B cell (primary cell): ENCODE measurements at regions not wholly inside any gene's neighbourhood (a gene's known extent, or its start where the extent isn't known, plus 50 kb on each side); places are given as distances from the start of the nearest gene placed in this dataset.

ENCODE experiments used
- ATAC-seq: fragments of 200-7000 bp; cut with Tn5 transposase; one replicate; pipeline ENCODE4 v1.10.0; 2021; ENCODE audit warnings: low read depth, mild to moderate bottlenecking, moderate number of reproducible peaks, moderate library complexity
- CTCF ChIA-PET: fragments of 350-600 bp; sonication (Branson Sonifier 250); formaldehyde crosslinking; loops from one replicate; lab custom pipeline; 2021; ENCODE audit warnings: antibody characterized with exemption, inconsistent platforms; lab: Charles Lee
- POLR2A ChIA-PET: fragments of 350-600 bp; sonication (Branson Sonifier 250); formaldehyde crosslinking; loops from one replicate; lab custom pipeline; 2021; ENCODE audit warnings: antibody characterized with exemption; lab: Charles Lee
- DNase-seq: peaks from one replicate; pipeline ENCODE4 v3.0.0; 2013
- H2AFZ ChIP-seq: 2 replicates; pipeline ENCODE4 v1.6.1; 2012; ENCODE audit warnings: mild to moderate bottlenecking, low read depth, low read length; ENCODE audit not compliant: insufficient read depth, poor library complexity, severe bottlenecking
- H3K27ac ChIP-seq, 2 donors: 1 replicate in 1 of 2; 2 replicates in 1 of 2; pipeline ENCODE4 v1.5.1; 2012 to 2013; ENCODE audit warnings: low read length in 2 of 2, mild to moderate bottlenecking in 2 of 2, moderate library complexity in 1 of 2
- H3K27me3 ChIP-seq, 4 experiments: fragments of 200-600 bp in 1 of 4; sonication (generic) in 1 of 4; replicated peaks in 1 of 4; 1 replicate in 2 of 4; 2 replicates in 2 of 4; pipeline versions ENCODE4 v1.6.1 to v1.7.0; 2013 to 2016; ENCODE audit warnings: low read length in 3 of 4, mild to moderate bottlenecking in 2 of 4, mixed read lengths in 1 of 4, moderate library complexity in 1 of 4; ENCODE audit not compliant: insufficient read depth in 4 of 4, control insufficient read depth in 3 of 4; ENCODE audit errors: control extremely low read depth in 1 of 4
- H3K36me3 ChIP-seq, 2 experiments: replicated peaks in 1 of 2; 1 replicate in 1 of 2; 2 replicates in 1 of 2; pipeline versions ENCODE4 v1.6.1 to v1.7.1; 2013; ENCODE audit warnings: low read length in 1 of 2; ENCODE audit not compliant: insufficient read depth in 2 of 2, control insufficient read depth in 1 of 2; ENCODE audit errors: control extremely low read depth in 1 of 2, extremely low read depth in 1 of 2
- H3K4me1 ChIP-seq, 2 donors: fragments of 200-600 bp in 1 of 2; sonication (generic) in 1 of 2; 1 replicate in 1 of 2; 2 replicates in 1 of 2; pipeline versions ENCODE4 v1.5.1 to v1.6.1; 2013 to 2017; ENCODE audit warnings: low read length in 2 of 2; ENCODE audit not compliant: control insufficient read depth in 2 of 2, insufficient read depth in 2 of 2
- H3K4me2 ChIP-seq: replicated peaks from 2 replicates; pipeline ENCODE3; 2012; ENCODE audit warnings: mild to moderate bottlenecking, low read depth, low read length; ENCODE audit not compliant: poor library complexity, severe bottlenecking
- H3K4me3 ChIP-seq, 5 experiments: fragments of 200-600 bp in 1 of 5; sonication (generic) in 1 of 5; 1 replicate in 3 of 5; 2 replicates in 2 of 5; pipeline versions ENCODE4 v1.5.1 to v1.7.0; 2011 to 2016; ENCODE audit warnings: low read length in 4 of 5, mild to moderate bottlenecking in 4 of 5, low read depth in 2 of 5, control low read depth in 1 of 5, moderate library complexity in 1 of 5; ENCODE audit not compliant: insufficient read depth in 1 of 5; ENCODE audit errors: control extremely low read depth in 1 of 5, extremely low read depth in 1 of 5
- H3K79me2 ChIP-seq: fragments of 200-600 bp; sonication (generic); one replicate; pipeline ENCODE4 v1.6.0; 2016; ENCODE audit warnings: low read length; ENCODE audit not compliant: control insufficient read depth, insufficient read depth
- H3K9ac ChIP-seq: fragments of 200-600 bp; sonication (generic); 2 replicates; pipeline ENCODE4 v1.6.1; 2017; ENCODE audit warnings: mild to moderate bottlenecking, low read length, moderate library complexity
- H3K9me3 ChIP-seq, 3 donors: one replicate each; pipeline versions ENCODE4 v1.6.1 to v1.7.1; 2013; ENCODE audit warnings: low read length in 2 of 3; ENCODE audit not compliant: control insufficient read depth in 2 of 3, insufficient read depth in 1 of 3; ENCODE audit errors: control extremely low read depth in 1 of 3
- H4K20me1 ChIP-seq: 2 replicates; pipeline ENCODE4 v1.6.0; 2012; ENCODE audit warnings: mild to moderate bottlenecking, low read length; ENCODE audit not compliant: insufficient read depth, control insufficient read depth, poor library complexity, severe bottlenecking
- H3K27ac Mint-ChIP-seq: one replicate; pipeline ENCODE4 v1.8.0; 2021; ENCODE audit warnings: mixed read lengths
- H3K27me3 Mint-ChIP-seq: one replicate; pipeline ENCODE4 v1.8.0; 2021; ENCODE audit warnings: mixed read lengths
- H3K4me1 Mint-ChIP-seq: one replicate; pipeline ENCODE4 v1.8.0; 2021; ENCODE audit warnings: mixed read lengths
- H3K4me3 Mint-ChIP-seq: one replicate; pipeline ENCODE4 v1.8.0; 2021; ENCODE audit warnings: mixed read lengths
- H3K9me3 Mint-ChIP-seq: one replicate; pipeline ENCODE4 v1.8.0; 2022; ENCODE audit warnings: mixed read lengths; ENCODE audit not compliant: insufficient read depth
- EZH2 ChIP-seq: IDR thresholded peaks from 2 replicates; pipeline ENCODE4 v1.6.1; 2012; ENCODE audit warnings: borderline replicate concordance, low read depth, mild to moderate bottlenecking, moderate library complexity, low read length; ENCODE audit not compliant: insufficient read depth, poor library complexity, severe bottlenecking
- WGBS: methylation state at CpG from one replicate; pipeline ENCODE4 v1.1.5; 2013; ENCODE audit warnings: missing lambda C conversion rate; ENCODE audit not compliant: insufficient coverage; 5-methylcytosine and 5-hydroxymethylcytosine counted together
- intact Hi-C: fragments of 100-400 bp; cut with micrococcal nuclease; formaldehyde crosslinking; loops from one replicate; pipeline ENCODE4 v1.10.0; 2022
- TF ChIP-seq, protein P1 (sequence below): fragments of 200-600 bp; IDR thresholded peaks from one replicate; pipeline ENCODE4 v1.8.0; 2022; ENCODE audit warnings: antibody characterized with exemption, mild to moderate bottlenecking

DNA sequence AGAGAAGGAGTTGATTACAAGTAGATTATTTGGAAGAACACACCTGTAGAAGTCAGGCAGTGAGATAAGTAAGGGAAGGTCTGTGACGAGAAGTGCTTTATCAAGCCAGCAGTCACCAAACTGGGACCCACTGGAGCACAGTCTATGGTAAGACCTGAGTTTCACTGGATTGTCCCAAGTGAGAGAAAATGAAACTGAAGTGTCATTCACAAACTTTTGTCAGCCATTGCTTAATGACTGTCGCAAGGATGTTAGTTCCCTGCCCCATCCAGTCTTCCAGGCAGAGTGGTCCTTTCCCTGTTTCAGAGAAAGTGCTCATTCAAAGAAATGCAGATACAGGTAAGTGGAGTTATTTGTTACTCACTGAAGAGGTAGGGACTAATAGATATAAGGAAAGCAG is 728.0 kb upstream of the TENM4 start:
- DNase-seq (no peak), ATAC-seq (no peak)
- TF ChIP-seq, protein P1, sequence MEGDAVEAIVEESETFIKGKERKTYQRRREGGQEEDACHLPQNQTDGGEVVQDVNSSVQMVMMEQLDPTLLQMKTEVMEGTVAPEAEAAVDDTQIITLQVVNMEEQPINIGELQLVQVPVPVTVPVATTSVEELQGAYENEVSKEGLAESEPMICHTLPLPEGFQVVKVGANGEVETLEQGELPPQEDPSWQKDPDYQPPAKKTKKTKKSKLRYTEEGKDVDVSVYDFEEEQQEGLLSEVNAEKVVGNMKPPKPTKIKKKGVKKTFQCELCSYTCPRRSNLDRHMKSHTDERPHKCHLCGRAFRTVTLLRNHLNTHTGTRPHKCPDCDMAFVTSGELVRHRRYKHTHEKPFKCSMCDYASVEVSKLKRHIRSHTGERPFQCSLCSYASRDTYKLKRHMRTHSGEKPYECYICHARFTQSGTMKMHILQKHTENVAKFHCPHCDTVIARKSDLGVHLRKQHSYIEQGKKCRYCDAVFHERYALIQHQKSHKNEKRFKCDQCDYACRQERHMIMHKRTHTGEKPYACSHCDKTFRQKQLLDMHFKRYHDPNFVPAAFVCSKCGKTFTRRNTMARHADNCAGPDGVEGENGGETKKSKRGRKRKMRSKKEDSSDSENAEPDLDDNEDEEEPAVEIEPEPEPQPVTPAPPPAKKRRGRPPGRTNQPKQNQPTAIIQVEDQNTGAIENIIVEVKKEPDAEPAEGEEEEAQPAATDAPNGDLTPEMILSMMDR: no peak
- POLR2A ChIA-PET: no interaction called here
- no peak overlapping the region for H3K4me3 ChIP-seq
- Mint-ChIP-seq H3K27ac (no peak overlapping the region), H3K27me3 (no peaks in the 10 kb centered on the region), H3K9me3 (peaks cover 6% of the 10 kb centered on the region), H3K4me1 (no peaks in the 10 kb centered on the region), H3K4me3 (no peak overlapping the region)
- CTCF ChIA-PET: no interaction called here
- H3K27me3 ChIP-seq: no peaks in the 10 kb centered on the region
- H3K4me2 ChIP-seq: no peak overlapping the region
- intact Hi-C loops: no loop called here
- no peaks in the 10 kb centered on the region for H3K36me3 ChIP-seq
- no peaks in the 10 kb centered on the region for H3K4me1 ChIP-seq
- H2AFZ ChIP-seq: no peak overlapping the region
- no peak overlapping the region for H3K27ac ChIP-seq
- WGBS: 77% methylated on average over 2 of the region's 2 CpGs
- H3K9me3 ChIP-seq: peaks cover 0 to 3% (median 2%) of the 10 kb centered on the region in 3 donors
- no peaks in the 10 kb centered on the region for H4K20me1 ChIP-seq
- H3K79me2 ChIP-seq: no peaks in the 10 kb centered on the region
- no peak overlapping the region for H3K9ac ChIP-seq

DNA sequence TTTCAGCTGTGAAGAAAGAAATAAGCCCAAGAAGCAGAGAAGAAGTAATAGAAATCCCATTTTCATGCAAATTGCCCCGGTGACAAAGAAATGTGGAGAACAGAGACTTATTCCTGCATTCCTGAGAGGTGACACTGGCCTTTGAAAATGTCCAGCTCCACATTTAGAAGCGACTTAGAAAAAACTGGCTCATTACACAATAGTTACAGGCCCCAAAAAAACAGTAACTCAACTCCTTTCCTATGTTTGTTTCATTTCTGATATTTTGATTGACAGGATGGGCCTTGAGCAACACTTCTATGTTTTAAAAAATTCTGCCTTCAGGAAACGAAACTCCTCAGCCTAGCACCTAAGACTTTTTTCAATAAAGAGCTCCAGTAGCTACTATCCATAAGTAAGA is 726.9 kb upstream of the TENM4 start:
- Histone ChIP-seq H3K36me3 (no peaks in the 10 kb centered on the region), H2AFZ (no peak overlapping the region), H3K9me3 (peaks cover 0 to 2% (median 0%) of the 10 kb centered on the region in 3 donors), H3K27me3 (no peaks in the 10 kb centered on the region), H3K4me2 (no peak overlapping the region), H3K27ac (no peak overlapping the region), H3K79me2 (no peaks in the 10 kb centered on the region), H3K4me1 (no peaks in the 10 kb centered on the region), H4K20me1 (no peaks in the 10 kb centered on the region), H3K9ac (no peak overlapping the region), H3K4me3 (no peak overlapping the region)
- CTCF ChIA-PET: no interaction called here
- no peaks in the 10 kb centered on the region for H3K4me1 Mint-ChIP-seq
- H3K27ac Mint-ChIP-seq: no peak overlapping the region
- H3K27me3 Mint-ChIP-seq: no peaks in the 10 kb centered on the region
- H3K4me3 Mint-ChIP-seq: no peak overlapping the region
- ATAC-seq: no peak
- intact Hi-C loops: no loop called here
- H3K9me3 Mint-ChIP-seq: peaks cover 6% of the 10 kb centered on the region
- 100% methylated on average over 1 of the region's 3 CpGs for WGBS
- POLR2A ChIA-PET: no interaction called here
- no peak for DNase-seq
- no peak for TF ChIP-seq EZH2
- TF ChIP-seq, protein P1: no peak
